Transverse colon (tissue), 4 donors: ENCODE measurements at regions not wholly inside any gene's neighbourhood (a gene's known extent, or its start where the extent isn't known, plus 50 kb on each side); places are given as distances from the start of the nearest gene placed in this dataset.
A peak's percentile ranks its signal among the peaks of the same experiment; 100 is the strongest.
"Not testable (repeated sequence)": the region's sequence is repeated elsewhere in the genome, so short reads cannot be mapped to it uniquely, and the experiment has no call there.

ENCODE experiments used
- DNase-seq: peaks from one replicate; pipeline ENCODE4 v3.0.0-alpha.2; 2019
- H3K27ac ChIP-seq, 4 donors: fragments of 200-600 bp; sonication (generic); 2 replicates each; pipeline ENCODE4 v1.5.1; 2016 to 2018; ENCODE audit warnings: inconsistent platforms in 4 of 4
- H3K27me3 ChIP-seq: fragments of 200-600 bp; sonication (generic); 2 replicates; pipeline ENCODE4 v1.5.1; 2017; ENCODE audit warnings: inconsistent platforms
- H3K36me3 ChIP-seq, 4 donors: fragments of 200-600 bp; sonication (generic); 2 replicates each; pipeline ENCODE4 v1.5.1; 2017 to 2019; ENCODE audit warnings: inconsistent platforms in 4 of 4
- H3K4me1 ChIP-seq, 4 donors: fragments of 200-600 bp; sonication (generic); 2 replicates each; pipeline ENCODE4 v1.5.1; 2017 to 2020; ENCODE audit warnings: inconsistent platforms in 4 of 4
- H3K4me3 ChIP-seq, 4 donors: fragments of 200-600 bp; sonication (generic); 1 replicate in 1 of 4; 2 replicates in 3 of 4; pipeline versions ENCODE4 v1.5.1 to v1.6.1; 2017 to 2019; ENCODE audit warnings: inconsistent platforms in 4 of 4
- H3K9me3 ChIP-seq, 2 donors: fragments of 200-600 bp; sonication (generic); 2 replicates each; pipeline ENCODE4 v1.5.1; 2017 to 2019; ENCODE audit warnings: inconsistent platforms in 2 of 2
- EP300 ChIP-seq: sonication (generic); formaldehyde crosslinking; IDR thresholded peaks from one replicate; pipeline ENCODE4 v1.6.1; 2017; ENCODE audit warnings: antibody characterized with exemption, low read depth
- POLR2A ChIP-seq: fragments of 450-650 bp; IDR thresholded peaks from one replicate; pipeline ENCODE4 v1.6.1; 2016; ENCODE audit warnings: antibody characterized with exemption, mild to moderate bottlenecking, moderate library complexity
- POLR2AphosphoS5 ChIP-seq, 3 donors: sonication (generic); formaldehyde crosslinking; IDR thresholded peaks; one replicate each; pipeline ENCODE4 v1.6.1; 2016; ENCODE audit warnings: antibody characterized with exemption in 3 of 3
- WGBS, 2 donors: methylation state at CpG; one replicate each; pipeline ENCODE4 v1.1.5; 2018; ENCODE audit warnings: low coverage in 1 of 2; 5-methylcytosine and 5-hydroxymethylcytosine counted together
- in situ Hi-C, 4 donors: fragments of 200-750 bp; cut with MboI; loops; one replicate each; pipeline versions ENCODE4 v1.15.0 to v1.15.1; 2017; ENCODE audit warnings: low sequenced_read_pairs in 3 of 4, low pct_ligation_motif_present in 1 of 4, low pct_unique_long_range_greater_than_20kb in 1 of 4
- intact Hi-C: fragments of 100-400 bp; cut with DNase I; formaldehyde crosslinking; loops from one replicate; pipeline ENCODE4 v1.15.1; 2023; ENCODE audit warnings: low total_unique reads
- TF ChIP-seq, protein P1 (sequence below), 5 experiments: fragments of 200-600 bp in 3 of 5; fragments of 450-650 bp in 2 of 5; sonication (generic) in 3 of 5; IDR thresholded peaks; 1 replicate in 2 of 5; 2 replicates in 3 of 5; pipeline ENCODE4 v1.5.1; 2016 to 2017; ENCODE audit warnings: antibody characterized with exemption in 5 of 5, inconsistent platforms in 3 of 5, mild to moderate bottlenecking in 2 of 5, moderate library complexity in 1 of 5

DNA sequence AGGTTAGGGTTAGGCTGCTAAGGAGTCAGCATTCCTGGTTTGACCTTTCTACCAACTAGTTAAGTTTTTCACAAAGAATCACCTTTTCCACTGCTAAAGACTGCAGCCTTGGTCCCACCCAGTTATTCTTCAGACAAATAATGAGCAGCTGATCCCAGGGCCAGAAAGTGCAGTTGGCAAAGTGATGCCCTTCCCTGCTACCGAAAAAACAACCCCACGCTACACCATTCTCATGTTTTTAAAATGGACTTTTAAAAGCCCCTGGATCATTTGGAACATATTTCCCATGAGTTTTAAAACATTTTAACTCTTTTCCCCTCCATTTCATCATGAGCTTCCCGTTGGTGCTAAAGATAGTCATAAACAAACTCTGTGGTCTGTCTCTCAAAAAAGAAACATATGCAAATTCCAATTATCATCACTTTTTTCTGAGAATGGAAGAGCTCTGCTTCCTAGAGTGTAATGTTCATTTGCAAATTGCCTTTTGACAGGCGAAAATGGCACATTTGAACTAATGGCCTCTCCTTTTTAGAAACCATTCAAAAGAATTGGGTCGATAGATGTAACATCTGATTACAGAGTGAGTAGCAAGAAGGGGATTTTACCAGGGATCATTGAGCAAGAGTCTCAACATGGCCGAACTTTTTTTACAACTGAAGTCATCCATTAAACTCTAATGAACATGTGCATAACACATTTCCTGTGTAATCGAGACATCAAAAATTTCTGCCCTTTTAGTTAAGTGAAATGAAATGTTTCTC, 129.3 kb upstream of the RAP1B start:
- H3K9me3 ChIP-seq, result no peaks in the 10 kb centered on the region
- intact Hi-C loops (no loop called here), in situ Hi-C loops (no loop called here)
- TF ChIP-seq POLR2AphosphoS5 (IDR thresholded peaks at IDR 0.05) (no peak), POLR2A (no peak), EP300 (no peak)
- TF ChIP-seq, protein P1, sequence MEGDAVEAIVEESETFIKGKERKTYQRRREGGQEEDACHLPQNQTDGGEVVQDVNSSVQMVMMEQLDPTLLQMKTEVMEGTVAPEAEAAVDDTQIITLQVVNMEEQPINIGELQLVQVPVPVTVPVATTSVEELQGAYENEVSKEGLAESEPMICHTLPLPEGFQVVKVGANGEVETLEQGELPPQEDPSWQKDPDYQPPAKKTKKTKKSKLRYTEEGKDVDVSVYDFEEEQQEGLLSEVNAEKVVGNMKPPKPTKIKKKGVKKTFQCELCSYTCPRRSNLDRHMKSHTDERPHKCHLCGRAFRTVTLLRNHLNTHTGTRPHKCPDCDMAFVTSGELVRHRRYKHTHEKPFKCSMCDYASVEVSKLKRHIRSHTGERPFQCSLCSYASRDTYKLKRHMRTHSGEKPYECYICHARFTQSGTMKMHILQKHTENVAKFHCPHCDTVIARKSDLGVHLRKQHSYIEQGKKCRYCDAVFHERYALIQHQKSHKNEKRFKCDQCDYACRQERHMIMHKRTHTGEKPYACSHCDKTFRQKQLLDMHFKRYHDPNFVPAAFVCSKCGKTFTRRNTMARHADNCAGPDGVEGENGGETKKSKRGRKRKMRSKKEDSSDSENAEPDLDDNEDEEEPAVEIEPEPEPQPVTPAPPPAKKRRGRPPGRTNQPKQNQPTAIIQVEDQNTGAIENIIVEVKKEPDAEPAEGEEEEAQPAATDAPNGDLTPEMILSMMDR (IDR thresholded peaks at IDR 0.05), result no peak
- no peak overlapping the region for H3K4me3 ChIP-seq
- DNase-seq, result no peak
- H3K36me3 ChIP-seq, result no peaks in the 10 kb centered on the region
- H3K27me3 ChIP-seq, result no peaks in the 10 kb centered on the region
- H3K4me1 ChIP-seq, result no peaks in the 10 kb centered on the region
- 55 to 64% methylated on average over 7 of the region's 7 CpGs for WGBS, 2 donors
- peak overlapping the region; percentile 27 to 73 (median 44) for H3K27ac ChIP-seq

DNA sequence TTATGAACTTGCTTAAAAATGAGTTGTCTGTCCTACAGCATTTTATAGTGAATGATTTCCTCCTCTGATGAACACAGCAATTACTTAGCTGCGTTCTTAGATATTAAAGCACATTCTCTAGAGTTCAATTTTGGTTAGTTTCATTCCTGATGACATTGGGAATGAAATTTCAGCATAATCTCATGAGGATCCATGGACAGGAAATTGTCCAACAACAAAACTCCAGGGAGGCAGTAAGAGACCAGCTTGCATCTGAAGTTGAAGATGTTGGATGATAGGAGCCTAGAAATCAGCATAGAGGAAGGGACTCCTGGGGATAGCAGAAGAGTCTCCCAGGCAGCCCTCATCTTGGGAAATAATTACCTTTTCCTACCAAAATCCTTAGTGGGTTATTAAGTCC, 128.7 kb upstream of the RAP1B start:
- Histone ChIP-seq H3K36me3 (no peaks in the 10 kb centered on the region), H3K27ac (peak overlapping the region in 3 of 4 donors; percentile 26 to 55 (median 33)), H3K27me3 (no peaks in the 10 kb centered on the region), H3K4me1 (no peaks in the 10 kb centered on the region), H3K9me3 (no peaks in the 10 kb centered on the region), H3K4me3 (no peak overlapping the region)
- DNase-seq, result no peak
- TF ChIP-seq POLR2A (no peak), POLR2AphosphoS5 (IDR thresholded peaks at IDR 0.05) (no peak), EP300 (no peak)
- TF ChIP-seq, protein P1 (IDR thresholded peaks at IDR 0.05), result no peak
- intact Hi-C loops, result no loop called here
- in situ Hi-C loops, result no loop called here
- WGBS, 2 donors, result 78 to 88% methylated on average over 1 of the region's 1 CpG

DNA sequence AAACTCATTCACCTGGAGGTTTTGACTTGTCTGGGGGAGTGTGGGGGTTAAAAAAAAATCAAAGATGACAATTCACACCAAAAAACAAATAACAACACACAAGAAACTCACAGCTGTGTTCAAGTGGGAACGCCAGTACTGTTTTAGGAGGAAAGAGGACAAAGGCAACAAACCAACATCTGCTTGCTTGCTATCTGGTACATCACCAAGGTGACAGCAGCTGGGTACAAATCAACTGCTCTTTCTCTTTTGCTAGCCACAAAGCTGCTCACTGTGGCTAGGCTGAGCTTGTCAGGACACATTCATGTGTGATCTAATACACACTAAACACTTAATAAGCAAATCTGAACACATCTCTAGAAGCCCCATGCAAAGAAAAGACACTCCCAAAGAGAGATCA, 128.0 kb upstream of the RAP1B start:
- Histone ChIP-seq H3K36me3 (no peaks in the 10 kb centered on the region), H3K9me3 (no peaks in the 10 kb centered on the region), H3K4me1 (no peaks in the 10 kb centered on the region), H3K27me3 (no peaks in the 10 kb centered on the region), H3K4me3 (no peak overlapping the region), H3K27ac (peak overlapping the region in 2 of 4 donors; percentile 26 to 55)
- intact Hi-C loops (no loop called here), in situ Hi-C loops (no loop called here)
- DNase-seq, result peak; percentile 52
- 61 to 67% methylated on average over 1 of the region's 1 CpG for WGBS, 2 donors
- TF ChIP-seq POLR2AphosphoS5 (IDR thresholded peaks at IDR 0.05) (peak in 1 of 3 donors; percentile 30), POLR2A (no peak), EP300 (no peak)
- TF ChIP-seq, protein P1 (IDR thresholded peaks at IDR 0.05), result no peak

DNA sequence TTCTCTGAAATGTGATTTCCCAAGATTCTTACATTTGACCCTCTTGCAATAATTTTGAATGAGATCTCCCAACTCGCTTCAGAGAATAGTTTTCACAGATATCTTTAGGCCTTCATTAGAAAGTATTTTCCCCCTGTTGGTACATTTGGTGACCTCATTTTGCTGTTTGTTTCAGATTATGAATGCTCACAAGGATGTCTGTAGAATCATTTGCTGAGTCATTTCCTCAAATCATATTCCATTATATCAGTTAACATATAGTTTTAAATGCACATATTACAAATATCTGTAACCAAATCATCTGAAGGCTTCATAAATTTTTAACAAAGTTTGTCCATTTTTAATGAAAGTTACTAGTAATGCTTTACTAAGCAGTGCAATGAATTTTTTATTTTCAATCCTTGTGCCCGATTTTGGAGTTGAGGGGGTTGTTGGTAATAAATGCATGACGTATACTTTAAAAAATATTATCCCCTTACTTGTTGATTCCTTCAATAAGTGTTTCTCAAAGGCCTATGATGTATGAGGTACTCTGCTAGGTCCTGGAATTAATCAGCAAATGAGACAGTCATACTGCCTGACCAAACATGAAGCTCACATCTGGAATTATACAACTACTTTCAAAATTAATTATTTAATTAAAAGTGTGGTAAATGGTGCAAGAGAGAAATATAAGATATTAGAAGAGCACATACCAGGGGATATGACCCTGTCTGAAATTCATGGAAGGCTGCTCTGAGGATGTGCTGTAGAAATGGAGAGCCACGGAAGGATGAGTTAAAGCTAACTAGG, 126.9 kb upstream of the RAP1B start:
- Histone ChIP-seq H3K4me1 (no peaks in the 10 kb centered on the region), H3K27ac (no peak overlapping the region), H3K36me3 (no peaks in the 10 kb centered on the region), H3K27me3 (no peaks in the 10 kb centered on the region), H3K9me3 (no peaks in the 10 kb centered on the region), H3K4me3 (no peak overlapping the region)
- in situ Hi-C loops (no loop called here), intact Hi-C loops (no loop called here)
- 86 to 91% methylated on average over 4 of the region's 4 CpGs for WGBS, 2 donors
- TF ChIP-seq EP300 (no peak), POLR2A (no peak), POLR2AphosphoS5 (IDR thresholded peaks at IDR 0.05) (no peak)
- TF ChIP-seq, protein P1 (IDR thresholded peaks at IDR 0.05), result no peak
- no peak for DNase-seq

DNA sequence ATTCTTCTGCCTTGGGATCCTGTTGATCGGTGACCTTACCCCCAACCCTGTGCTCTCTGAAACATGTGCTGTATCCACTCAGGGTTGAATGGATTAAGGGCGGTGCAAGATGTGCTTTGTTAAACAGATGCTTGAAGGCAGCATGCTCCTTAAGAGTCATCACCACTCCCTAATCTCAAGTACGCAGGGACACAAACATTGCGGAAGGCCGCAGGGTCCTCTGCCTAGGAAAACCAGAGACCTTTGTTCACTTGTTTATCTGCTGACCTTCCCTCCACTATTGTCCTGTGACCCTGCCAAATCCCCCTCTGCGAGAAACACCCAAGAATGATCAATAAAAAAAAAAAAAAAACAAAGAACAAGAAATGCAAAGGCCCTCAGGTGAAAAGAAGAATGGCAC, 126.1 kb upstream of the RAP1B start:
- in situ Hi-C loops, result not testable (repeated sequence)
- WGBS, 2 donors, result 97% methylated on average over 5 of the region's 6 CpGs; no CpG with 5 or more reads in 1 of the 2 donors

DNA sequence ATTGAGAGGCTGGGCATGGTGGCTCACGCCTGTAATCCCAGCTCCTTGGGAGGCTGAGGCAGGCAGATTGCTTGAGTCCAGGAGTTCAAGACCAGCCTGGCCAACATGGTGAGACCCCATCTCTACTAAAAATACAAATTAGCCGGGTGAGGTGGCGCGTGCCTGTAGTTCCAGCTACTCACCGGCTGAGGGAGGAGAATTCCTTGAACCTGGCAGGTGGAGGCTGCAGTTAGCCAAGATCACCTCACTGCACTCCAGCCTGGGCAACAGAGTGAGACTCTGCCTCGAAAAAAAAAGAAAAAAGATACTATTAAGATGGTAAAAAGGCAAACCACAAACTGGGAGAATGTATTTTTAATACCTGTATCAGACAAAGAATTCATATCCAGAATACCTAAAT, 124.2 kb upstream of the RAP1B start:
- DNase-seq, H3K36me3 ChIP-seq, H3K27ac ChIP-seq, H3K9me3 ChIP-seq, H3K27me3 ChIP-seq, intact Hi-C loops, H3K4me3 ChIP-seq, H3K4me1 ChIP-seq, in situ Hi-C loops: not testable (repeated sequence)
- 95 to 100% methylated on average over 4 to 6 of the region's 6 CpGs for WGBS, 2 donors

More for the DNA sequence above, 126.1 kb upstream of the RAP1B start:
- H3K9me3 ChIP-seq, DNase-seq, H3K27ac ChIP-seq, H3K27me3 ChIP-seq, H3K36me3 ChIP-seq, H3K4me1 ChIP-seq, intact Hi-C loops, H3K4me3 ChIP-seq: not testable (repeated sequence)
